Lung microvascular endothelial cell (primary cell): ENCODE measurements at regions not wholly inside any gene's neighbourhood (a gene's known extent, or its start where the extent isn't known, plus 50 kb on each side); places are given as distances from the start of the nearest gene placed in this dataset.

Source experiments
- DNase-seq, 2 donors: peaks; one replicate each; pipeline versions ENCODE4 v3.0.0 to v3.0.0-alpha.2; 2010; ENCODE audit warnings: low read depth in 2 of 2

DNA sequence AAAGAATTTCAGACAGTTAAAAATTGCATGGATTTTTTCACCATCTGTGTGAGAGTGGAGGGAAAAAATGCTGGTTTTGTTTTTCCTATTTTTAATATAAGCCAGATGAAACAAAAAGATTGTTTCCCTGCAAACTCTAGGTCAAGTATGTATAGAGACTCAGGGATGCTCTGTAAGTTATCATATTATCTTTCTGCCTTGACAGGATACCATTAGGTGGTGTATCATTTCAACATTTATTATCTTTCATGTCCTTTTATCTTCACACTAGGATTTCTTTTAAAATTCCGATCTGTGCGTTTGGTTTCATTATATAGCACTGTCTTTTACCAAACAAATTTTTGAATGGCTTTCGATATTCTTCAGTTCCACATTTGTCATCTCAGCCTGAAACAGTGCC, 225.3 kb downstream of the EN1 start:
- DNase-seq = no peak

DNA sequence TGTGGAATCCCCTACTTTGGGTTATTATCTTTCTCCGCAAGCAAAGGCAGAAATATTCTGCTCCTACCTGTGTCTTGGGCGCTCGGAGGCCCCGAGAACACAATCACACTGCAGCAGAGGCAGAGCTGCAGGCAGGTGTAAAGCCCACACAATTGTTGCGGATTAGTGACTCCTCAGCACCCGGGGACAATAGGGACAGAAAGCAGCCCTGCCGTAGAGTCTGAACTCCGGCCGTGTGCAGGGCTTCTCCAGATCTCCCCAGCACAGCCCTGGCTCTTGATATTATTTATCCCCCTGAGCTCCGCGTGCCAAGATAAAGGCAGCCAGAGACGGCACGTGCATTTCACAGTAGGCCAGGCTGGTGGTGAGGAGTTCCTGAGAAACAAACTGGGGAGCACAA, 229.2 kb downstream of the EN1 start:
- no peak for DNase-seq

DNA sequence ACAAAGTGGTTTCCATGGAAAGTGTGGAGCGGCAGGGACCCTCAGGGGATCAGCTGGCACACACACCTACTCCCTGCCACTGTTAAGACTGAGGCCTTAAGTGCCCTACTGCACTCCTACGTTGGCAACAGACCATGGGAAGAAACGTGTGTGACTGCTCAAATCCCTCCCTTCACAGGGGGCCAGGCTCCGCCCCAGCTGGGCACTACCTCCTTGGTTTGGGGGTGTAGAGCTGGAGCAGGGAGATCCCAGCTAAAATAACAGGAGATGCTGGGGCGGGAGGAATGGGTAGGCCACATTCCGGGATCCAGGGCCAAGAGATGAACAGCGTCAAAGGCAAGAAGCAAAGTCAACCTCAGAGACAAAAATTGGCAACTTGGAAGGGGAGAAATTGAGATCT, 231.0 kb downstream of the EN1 start:
- DNase-seq = no peak

DNA sequence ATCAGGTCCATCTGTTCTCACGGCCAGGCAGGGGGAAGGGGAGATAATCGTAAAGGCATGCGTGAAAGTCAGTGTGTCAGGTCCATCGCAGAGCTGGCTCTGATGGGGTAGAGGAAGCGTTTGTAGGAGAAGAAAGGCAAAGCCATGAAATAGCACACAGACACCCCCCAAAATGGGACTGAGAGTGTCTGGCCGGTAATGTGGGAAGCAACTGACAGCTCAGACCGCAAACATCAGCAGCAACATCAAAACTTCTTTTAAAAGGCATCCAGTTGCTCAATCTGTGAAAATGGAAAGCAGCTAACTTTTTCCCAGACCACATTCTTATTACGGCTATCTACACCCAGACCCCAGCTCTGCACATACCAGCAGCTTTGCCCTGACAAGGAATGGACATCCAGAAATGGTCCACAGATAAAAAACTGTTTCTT, 232.6 kb downstream of the EN1 start:
- DNase-seq = no peak

DNA sequence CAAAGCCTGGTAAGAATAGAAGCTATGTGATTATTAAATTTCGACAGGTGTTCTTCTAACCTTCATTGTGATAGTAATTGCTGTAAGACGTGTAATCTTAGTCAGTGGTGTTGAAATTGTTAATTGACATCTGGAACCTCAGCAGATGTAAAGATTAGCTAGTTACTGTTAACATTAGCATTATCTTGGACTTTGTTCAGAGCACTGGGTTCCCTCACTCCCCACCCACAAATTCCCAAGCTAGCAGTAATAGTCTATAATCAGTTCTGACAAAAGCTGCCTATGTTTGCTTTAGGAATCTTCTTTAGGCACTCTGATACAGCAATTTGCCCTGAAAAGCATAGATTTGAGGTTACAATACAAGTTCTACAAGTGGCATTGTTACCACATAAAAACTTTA, 233.7 kb downstream of the EN1 start:
- no peak for DNase-seq

DNA sequence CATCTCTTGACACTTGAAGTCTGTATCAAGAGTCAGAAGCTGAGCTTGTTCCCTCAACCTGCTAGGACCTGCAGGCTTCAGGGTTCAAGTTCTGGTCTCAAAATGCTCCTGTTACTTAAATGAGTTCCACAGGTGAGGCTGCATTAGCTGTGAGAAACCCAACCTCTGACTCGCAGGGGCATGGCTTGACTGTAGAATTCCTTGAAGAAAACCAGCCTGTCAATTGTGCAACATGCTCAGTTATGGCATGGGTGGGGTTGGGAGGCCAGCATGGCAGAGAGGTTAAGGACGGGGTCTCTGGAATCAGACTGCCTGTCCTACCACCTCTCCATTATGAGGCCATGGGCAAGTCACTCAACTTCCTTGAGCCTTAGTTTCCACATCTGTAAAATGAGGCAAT, 235.8 kb downstream of the EN1 start:
- no peak for DNase-seq

DNA sequence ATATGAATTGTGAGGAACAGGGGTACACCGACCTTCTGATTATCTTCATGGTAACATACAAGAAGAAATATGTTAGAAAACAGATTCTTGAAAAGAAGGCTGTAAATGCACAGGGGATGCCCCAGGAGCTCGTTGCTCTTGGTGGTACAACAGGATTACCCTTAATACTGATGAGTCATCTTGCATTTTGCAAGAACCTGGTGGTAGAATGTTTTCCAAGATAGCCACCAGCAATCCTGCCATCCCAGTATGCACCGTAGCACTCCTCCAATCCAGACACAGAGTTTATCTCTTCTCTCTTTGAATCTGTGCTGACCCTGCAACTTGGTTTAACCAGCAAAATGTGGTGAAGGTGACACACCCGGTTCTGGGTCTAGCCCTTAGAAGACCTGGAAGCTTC, 238.3 kb downstream of the EN1 start:
- DNase-seq = no peak

DNA sequence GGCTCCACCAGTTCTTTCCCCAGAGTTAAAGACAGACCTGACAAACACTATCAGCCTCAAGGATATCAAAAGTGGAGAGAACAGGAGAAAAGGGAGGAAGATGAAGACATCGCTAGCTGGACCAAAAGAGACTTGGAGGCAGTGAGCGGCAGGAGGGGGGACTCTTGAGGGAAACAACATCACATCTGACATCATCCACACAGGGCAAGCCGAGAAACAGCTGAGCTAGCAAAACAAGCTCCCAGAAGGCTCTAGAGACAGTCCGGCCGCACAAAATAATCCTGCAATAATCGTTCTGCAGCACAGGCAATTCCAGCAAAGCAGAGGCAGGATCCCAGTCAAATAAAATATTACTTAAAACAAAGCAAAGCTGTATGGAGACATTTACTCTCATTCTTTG, 239.8 kb downstream of the EN1 start:
- DNase-seq = no peak

DNA sequence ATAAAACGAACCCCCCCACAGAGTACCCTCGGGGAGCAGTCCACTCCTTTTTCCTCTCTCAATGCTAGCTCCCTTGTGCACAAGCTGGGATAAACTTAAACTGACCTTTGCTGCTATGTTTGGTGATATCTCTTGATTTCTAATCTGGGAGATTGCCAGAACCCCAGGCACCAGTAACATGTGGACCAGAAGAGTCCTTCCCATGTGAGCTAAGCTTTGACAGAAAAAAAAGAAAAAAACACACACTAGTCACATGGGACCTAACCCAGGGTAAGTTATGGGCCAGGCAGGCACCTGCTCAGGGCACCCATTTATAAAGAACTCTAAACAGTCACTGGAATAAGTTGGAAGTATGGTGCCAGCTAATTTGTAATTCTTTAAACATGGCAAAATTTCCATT, 242.6 kb downstream of the EN1 start:
- no peak for DNase-seq

DNA sequence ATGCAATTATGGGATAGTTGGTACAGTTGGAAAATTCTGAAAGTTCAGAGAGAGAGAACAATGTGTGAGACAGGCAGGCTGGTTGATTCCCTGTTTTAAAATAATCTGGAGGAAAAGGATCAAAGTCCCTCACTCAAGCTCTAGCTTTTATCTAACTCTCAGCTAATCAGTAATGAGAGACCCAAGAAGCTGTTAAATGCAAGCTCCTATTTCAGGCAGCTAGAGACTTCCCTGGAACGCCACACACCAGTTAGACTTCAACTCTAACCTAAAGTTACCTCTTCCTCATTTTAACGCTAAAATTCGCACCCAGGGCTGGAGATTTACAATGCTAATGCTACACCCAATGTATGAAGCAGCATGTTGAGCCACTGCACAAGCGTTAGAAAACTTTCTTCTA, 243.1 kb downstream of the EN1 start:
- DNase-seq = no peak

DNA sequence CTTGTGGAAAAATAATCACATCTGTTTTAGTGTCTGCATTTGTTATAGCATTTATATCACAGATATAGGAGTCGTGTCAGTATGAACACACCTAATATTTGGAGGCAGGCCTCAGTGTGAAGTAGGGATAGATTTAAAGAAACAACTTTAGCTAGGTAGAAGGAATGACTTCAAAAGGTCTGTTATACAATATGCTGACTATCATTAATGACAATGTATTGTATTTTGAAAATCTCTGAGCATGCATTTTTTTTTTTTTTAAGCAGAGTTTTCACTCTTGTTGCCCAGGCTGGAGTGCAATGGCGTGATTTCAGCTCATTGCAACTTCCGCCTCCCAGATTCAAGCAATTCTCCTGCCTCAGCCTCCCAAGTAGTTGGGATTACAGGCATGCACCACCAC, 248.3 kb downstream of the EN1 start:
- DNase-seq = no peak

DNA sequence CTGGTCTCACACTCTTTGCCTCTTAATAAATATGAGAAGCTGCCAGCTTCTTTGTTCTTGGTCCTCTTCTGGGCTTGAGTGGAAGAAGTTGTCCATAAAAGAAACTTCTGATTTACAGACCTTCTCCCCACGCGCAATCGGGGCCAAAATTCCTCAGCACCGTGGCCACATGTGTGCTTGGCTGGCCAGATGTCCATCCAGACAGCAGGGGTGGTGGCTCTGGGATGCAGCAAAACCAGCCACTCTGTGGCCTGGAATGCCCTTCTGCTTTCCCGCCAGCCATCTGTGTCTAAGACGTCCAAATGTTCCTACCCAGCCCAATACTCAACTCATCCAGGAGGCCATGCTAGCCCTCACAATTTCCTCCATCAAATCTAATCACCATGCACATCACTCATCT, 250.8 kb downstream of the EN1 start:
- no peak for DNase-seq

DNA sequence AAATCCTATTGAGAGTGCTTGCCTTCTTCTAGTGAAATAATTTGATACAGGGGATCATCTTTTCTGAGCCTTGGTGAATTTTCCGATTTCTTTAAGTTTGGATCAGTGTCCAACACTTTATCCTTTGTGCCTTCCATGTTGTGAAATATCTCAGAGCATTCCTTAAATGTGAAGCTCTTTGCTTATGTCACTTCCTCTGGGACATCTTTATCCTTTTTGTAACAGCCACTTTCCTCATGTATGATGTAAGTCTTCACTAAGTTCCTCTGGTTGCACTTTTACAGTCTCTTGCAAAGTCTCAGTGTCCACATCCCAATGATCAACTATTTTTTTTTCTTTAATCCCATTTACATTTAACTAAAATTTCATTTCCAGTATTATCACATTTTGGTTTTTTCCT, 254.2 kb downstream of the EN1 start:
- DNase-seq = no peak

DNA sequence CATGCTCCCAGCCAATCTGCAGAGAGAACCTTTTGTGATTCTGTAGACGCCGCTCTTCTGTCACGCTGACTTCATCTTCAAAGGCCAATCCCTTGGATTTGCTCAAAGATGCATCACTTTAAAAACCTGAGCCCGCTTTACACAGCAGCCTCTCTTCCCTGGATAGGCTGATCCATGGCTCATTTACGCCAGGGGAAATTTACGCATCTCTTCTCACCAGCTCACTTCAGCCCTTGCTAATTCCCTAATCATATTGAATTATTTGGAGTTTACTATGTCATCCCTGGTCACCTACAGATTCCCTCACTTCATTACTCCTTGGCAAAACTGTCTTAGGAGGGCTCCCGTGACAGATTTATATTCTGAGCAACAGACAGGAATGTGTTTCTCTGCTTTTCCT, 256.2 kb downstream of the EN1 start:
- DNase-seq = no peak

DNA sequence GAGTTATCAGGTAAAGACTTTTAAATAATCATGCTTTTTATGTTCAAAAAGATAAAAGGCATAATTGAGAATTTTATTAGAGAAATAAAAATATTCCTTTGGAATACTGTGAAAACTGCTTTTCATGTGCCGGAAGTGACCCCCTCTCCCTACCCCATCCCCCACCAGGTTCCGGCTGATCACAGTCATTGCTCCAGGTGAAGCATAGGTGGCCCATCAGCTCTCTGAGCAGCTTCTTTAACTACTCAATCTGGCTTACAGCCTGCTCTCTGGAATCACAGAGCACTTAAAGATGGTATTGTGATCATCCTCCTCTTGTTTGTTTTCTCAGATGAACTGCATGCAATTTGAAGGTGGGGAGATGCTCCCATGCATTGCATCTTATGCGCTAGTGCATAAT, 257.7 kb downstream of the EN1 start:
- DNase-seq = no peak

DNA sequence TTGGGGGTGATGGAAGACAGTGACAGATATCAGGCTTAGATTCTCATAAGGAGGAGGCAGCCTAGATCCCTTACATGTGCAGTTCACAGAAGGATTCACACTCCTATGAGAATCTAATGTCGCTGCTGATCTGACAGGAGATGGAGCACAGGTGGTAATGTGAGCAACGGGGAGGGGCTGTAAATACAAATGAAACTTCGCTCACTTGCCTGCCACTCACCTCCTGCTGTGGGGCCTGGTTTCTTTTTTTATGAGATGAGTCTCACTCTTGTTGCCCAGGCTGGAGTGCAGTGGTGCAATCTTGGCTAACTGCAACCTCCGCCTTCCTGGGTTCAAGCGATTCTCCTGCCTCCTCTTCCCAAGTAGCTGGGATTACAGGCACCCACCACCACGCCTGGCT, 258.6 kb downstream of the EN1 start:
- DNase-seq = no peak

DNA sequence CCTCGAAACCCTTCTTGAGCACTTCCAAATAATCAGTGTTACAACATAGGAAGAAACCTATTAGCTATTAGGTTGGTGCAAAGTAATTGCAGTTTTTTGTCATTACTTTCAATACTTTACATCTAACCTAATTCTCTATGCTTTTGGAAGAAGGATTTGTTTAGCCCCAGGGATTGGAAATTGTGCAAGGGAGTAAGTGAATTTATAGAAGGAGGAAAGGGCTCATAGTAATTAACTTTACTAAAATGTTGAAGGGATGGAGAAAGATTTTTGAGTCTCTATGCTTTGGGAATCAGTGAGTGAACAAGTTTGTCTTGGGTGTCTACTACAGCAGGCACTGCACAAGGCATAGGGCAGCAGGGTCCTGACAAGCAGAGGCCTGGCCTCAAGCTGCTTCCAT, 261.1 kb downstream of the EN1 start:
- no peak for DNase-seq

DNA sequence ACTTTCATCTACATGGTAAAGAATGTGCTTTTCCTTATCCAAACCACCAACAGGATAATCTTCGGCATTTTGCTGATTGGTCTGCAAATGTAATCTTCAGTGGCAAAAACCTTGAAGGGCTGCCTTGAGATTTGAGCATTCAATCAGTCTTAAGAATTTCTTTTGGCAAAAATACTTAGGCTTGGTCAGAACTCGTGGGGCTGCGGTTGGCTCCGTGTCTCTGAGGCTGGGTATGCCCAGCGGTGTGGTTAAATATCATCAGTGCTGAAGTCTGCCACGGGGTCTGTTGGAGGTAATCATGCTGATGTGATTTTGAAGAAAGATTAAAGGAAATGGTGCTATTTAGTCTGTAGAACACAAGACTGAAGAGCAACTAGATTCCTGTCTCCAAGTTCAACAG, 262.6 kb downstream of the EN1 start:
- no peak for DNase-seq

DNA sequence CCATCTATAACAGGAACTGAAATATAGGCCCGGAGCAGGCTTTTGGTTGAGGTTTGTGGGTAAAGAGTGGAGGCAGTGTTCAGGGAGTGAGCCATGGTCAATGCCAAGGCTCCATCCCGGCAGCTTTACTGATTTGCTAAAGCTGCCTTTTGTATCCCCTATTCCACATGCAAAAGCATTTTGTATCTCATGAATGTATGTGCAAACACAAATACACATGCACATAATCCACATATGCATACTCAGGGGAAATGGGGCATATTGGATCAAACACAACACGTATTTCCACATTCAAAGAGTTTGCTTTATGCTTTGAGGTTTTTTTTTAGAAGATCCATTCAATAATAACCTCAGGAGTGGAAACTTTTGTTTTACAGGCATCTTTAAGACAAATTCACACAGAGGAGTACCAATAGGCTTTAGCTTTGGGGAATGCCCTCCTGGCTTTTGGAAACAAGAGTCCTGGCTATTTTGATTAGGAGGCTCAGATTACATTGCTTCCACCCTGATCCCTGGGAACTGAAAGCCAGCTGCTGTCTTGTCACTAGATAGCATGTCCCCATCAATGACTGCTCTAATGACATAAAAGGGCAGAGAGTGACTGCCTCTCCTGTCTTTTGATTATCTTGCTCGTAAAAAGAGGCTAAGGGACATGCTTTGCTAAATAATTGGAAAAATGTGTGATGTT, 263.2 kb downstream of the EN1 start:
- no peak for DNase-seq

DNA sequence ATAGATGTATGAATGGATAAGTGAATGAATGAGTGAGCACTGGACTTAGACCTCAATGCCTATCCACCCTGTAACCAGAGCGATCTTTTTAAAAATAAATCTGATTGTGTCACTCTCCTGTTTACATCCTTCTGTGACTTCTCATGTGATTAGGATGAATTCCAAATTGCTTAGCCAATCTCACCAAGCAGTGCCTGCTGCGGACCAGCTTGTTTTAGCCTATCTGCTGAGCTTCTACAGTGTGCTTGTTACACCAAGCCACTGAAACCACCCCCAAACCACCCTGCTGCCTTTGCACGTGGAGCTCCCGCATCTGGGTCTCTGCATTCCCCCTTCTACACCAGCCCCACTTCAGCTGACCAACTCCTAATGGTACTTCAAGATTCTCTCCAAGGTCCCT, 265.4 kb downstream of the EN1 start:
- DNase-seq = no peak

DNA sequence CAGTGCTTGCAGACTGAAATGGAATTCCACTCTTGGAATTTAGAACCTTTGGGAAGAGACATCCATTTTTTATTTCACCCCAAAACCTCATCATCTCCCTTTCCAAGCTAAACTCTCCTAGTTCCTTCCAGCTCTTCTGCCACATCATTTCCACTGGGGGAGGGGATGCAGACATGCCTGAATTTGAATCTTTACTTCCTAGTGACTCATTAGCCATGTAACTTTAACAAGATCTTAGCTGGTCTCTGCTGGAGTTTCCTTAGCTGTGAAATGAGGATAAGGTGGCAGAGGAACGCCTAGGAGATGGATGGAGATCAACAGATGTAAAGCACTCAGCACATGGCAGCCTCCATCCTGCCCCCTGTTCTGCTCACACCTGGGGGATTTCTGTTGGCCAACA, 266.8 kb downstream of the EN1 start:
- DNase-seq = no peak

DNA sequence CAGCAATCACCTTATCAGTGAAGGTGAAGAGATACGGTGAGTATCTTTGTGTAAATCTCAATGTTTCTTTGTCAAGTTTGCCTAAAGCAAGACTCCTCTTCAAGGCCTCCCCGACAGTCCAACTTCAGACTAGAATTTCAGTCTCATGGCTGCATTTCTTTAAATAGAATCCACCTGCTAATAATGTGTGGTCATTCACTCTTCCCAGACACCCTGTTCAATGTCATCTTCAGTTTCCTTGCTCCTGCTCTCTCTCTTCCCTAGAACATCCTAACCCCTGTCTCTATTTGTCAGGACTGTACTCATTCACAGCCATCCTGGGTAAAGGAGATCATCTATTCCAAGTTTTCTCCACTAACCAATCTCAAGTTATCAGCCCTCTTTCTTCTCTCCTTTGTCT, 267.3 kb downstream of the EN1 start:
- no peak for DNase-seq

DNA sequence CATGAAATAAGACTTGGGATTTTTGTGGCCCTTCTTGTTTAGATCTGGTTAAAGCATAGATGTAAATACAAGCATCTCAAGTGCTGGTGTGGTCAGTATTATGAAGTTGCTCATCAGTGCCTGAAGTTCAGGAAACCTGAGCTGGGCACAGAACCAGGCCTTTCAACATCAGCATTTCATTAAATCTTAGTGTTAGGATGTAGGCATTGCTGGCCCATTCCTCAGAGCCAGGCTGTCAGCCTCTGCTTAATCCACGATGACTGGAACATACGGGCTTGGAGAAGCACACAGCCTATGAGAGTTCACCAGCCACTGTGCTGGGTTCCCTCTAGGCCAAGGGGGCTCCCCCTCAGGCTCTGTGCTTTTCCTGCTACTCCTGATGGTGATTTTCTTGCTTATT, 270.2 kb downstream of the EN1 start:
- DNase-seq = no peak

DNA sequence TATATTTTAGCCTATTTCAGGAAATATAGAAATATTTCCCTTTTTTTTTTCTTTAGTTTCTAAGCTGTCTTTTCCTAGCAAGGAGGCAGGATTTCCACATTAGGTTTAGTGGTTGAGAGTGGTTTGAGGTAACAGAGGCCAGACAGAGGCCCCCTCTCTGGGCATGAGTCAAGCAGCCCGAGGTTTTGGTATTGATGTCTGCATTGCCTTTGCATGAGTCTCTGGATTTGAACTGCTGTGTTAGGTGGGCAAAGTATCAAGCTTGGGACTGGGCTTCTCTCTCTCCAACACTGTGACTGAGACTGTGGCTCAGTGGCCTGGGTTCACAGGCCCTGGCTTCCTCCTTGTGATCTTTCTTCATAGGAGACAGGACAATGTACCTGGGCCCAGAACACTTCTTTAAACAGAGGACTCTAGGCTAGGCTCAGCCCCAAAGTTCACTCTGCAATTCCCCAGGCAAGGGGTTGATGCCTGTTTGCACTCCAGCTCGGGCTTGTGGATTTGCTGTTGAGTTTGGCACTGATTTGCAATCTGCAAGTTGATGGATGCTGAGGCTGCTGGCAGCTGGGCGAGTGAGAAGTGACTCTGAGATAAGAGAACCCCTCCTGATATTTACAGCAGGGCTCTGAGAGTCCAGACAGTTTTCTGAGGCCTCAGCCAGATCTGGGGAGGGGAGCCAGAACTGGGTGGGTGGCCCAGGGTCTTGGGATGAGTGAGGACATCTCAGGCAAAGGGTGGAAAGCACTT, 271.2 kb downstream of the EN1 start:
- DNase-seq = no peak
